ENCODE measurements at regions not wholly inside any gene's neighbourhood (a gene's known extent, or its start where the extent isn't known, plus 50 kb on each side); places are given as distances from the start of the nearest gene placed in this dataset.

- no peak for DNase-seq
- 80 to 87% methylated on average over 1 of the region's 1 CpG for WGBS, 2 donors
- Histone ChIP-seq H3K9me3 (no peaks in the 10 kb centered on the region), H3K27me3 (no peaks in the 10 kb centered on the region), H3K36me3 (no peaks in the 10 kb centered on the region), H3K27ac (no peak overlapping the region), H3K4me3 (replicated peaks in 1 of 3) (no peak overlapping the region), H3K4me1 (no peaks in the 10 kb centered on the region)
- intact Hi-C loops (cut with DNase I) = no loop called here
- TF ChIP-seq POLR2A (IDR thresholded peaks at IDR 0.05) (no peak), CTCF (IDR thresholded peaks at IDR 0.05) (no peak)
Measured at GRCh38 chr14:104472073-104472472, 107.5 kb upstream of the C14orf180 start.

GRCh38 chr14:104472536-104473243 lies 106.9 kb upstream of the C14orf180 start:
- DNase-seq = no peak
- no peak for TF ChIP-seq CTCF (IDR thresholded peaks at IDR 0.05)
- H3K4me3 ChIP-seq (replicated peaks in 1 of 3) = no peak overlapping the region
- H3K36me3 ChIP-seq = no peaks in the 10 kb centered on the region
- H3K27me3 ChIP-seq = no peaks in the 10 kb centered on the region
- no peaks in the 10 kb centered on the region for H3K4me1 ChIP-seq
- WGBS, 2 donors = 80 to 82% methylated on average over 26 to 27 of the region's 29 CpGs
- intact Hi-C loops (cut with DNase I) = no loop called here
- no peak overlapping the region for H3K27ac ChIP-seq
- H3K9me3 ChIP-seq = no peaks in the 10 kb centered on the region

DNA sequence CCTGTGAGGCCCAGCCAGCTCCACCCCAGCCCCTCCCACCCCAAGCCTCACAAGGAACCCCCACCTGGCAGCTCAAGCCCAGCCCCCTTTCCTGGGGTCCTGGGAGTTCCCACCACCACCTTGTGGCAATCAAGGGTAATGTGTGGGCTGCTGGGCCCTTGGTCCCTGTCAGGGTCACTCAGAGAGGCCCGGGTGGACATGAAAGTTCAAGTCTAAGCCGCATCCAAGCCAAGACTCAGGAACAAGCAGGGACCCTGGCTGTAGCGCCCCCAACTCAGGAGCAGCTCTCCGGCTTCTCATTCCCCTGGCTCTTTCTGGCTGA lies 106.4 kb upstream of the C14orf180 start:
- no peaks in the 10 kb centered on the region for H3K27me3 ChIP-seq
- TF ChIP-seq POLR2A (IDR thresholded peaks at IDR 0.05) (no peak), CTCF (IDR thresholded peaks at IDR 0.05) (no peak)
- no peaks in the 10 kb centered on the region for H3K36me3 ChIP-seq

GRCh38 chr14:104473649-104474494 lies 105.7 kb upstream of the C14orf180 start:
- intact Hi-C loops (cut with DNase I) = no loop called here
- H3K9me3 ChIP-seq = no peaks in the 10 kb centered on the region
- DNase-seq = no peak
- no peak overlapping the region for H3K4me3 ChIP-seq (replicated peaks in 1 of 3)
- WGBS, 2 donors = 75 to 76% methylated on average over 37 to 42 of the region's 45 CpGs
- H3K27me3 ChIP-seq = no peaks in the 10 kb centered on the region
- H3K4me1 ChIP-seq = no peaks in the 10 kb centered on the region
- H3K27ac ChIP-seq = no peak overlapping the region
- H3K36me3 ChIP-seq = no peaks in the 10 kb centered on the region
- TF ChIP-seq CTCF (IDR thresholded peaks at IDR 0.05) (no peak), POLR2A (IDR thresholded peaks at IDR 0.05) (no peak)

More for the DNA sequence above, 106.4 kb upstream of the C14orf180 start:
- Histone ChIP-seq H3K4me3 (replicated peaks in 1 of 3) (no peak overlapping the region), H3K27ac (no peak overlapping the region), H3K9me3 (no peaks in the 10 kb centered on the region), H3K4me1 (no peaks in the 10 kb centered on the region)
- intact Hi-C loops (cut with DNase I) = no loop called here
- WGBS, 2 donors = 75% methylated on average over 2 of the region's 4 CpGs; no CpG with 5 or more reads in 1 of the 2 donors
- DNase-seq = no peak
